Colonic mucosa (tissue), 4 donors: ENCODE measurements at regions not wholly inside any gene's neighbourhood (a gene's known extent, or its start where the extent isn't known, plus 50 kb on each side); places are given as distances from the start of the nearest gene placed in this dataset.

Experiments
- DNase-seq: peaks from one replicate; pipeline ENCODE4 v3.0.0-alpha.2; 2020
- H3K27ac ChIP-seq: fragments of 200-600 bp; one replicate; pipeline ENCODE4 v1.8.0; 2021
- H3K27me3 ChIP-seq: fragments of 200-600 bp; one replicate; pipeline ENCODE4 v1.8.0; 2021
- H3K36me3 ChIP-seq: fragments of 200-600 bp; one replicate; pipeline ENCODE4 v1.8.0; 2021
- H3K4me1 ChIP-seq: fragments of 200-600 bp; one replicate; pipeline ENCODE4 v1.8.0; 2021; ENCODE audit warnings: mild to moderate bottlenecking
- H3K4me3 ChIP-seq: fragments of 200-600 bp; one replicate; pipeline ENCODE4 v1.8.0; 2021
- H3K9ac ChIP-seq, 2 donors: one replicate each; pipeline ENCODE4 v1.7.0; 2013; ENCODE audit warnings: control low read depth in 2 of 2, low read depth in 2 of 2, low read length in 2 of 2
- H3K9me3 ChIP-seq: fragments of 200-600 bp; one replicate; pipeline ENCODE4 v1.8.0; 2021
- intact Hi-C: fragments of 100-400 bp; cut with DNase I; formaldehyde crosslinking; loops from one replicate; pipeline ENCODE4 v1.14.1; 2022
- TF ChIP-seq, protein P1 (sequence below): fragments of 200-600 bp; IDR thresholded peaks from one replicate; pipeline ENCODE4 v1.8.0; 2022; ENCODE audit warnings: antibody characterized with exemption, mild to moderate bottlenecking
- donor health status: healthy.
- donor health status: DM: no; HTN: no; CAD: no.
- donor health status: DM: no; HTN: no; CAD: no.

DNA sequence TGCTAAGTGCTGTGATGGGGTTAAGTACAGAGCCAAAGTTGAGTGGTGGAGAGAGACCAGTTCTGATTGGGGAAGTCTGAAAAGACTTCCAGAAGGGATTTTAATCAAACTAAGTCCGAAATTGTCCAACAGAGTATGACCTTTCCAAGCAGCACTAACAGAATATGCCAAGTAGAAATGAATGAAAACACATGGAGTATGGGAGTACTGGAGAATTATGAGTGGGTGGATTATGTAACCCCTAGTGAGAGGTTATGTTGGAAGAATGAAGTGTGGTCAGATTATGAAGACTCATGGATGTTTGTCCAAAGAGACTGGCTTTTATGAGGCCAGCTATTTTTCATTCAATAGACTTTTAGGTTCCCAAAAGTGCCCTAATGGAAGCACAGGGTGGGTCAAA lies 94.0 kb upstream of the PLEKHA5 start:
- TF ChIP-seq, protein P1, sequence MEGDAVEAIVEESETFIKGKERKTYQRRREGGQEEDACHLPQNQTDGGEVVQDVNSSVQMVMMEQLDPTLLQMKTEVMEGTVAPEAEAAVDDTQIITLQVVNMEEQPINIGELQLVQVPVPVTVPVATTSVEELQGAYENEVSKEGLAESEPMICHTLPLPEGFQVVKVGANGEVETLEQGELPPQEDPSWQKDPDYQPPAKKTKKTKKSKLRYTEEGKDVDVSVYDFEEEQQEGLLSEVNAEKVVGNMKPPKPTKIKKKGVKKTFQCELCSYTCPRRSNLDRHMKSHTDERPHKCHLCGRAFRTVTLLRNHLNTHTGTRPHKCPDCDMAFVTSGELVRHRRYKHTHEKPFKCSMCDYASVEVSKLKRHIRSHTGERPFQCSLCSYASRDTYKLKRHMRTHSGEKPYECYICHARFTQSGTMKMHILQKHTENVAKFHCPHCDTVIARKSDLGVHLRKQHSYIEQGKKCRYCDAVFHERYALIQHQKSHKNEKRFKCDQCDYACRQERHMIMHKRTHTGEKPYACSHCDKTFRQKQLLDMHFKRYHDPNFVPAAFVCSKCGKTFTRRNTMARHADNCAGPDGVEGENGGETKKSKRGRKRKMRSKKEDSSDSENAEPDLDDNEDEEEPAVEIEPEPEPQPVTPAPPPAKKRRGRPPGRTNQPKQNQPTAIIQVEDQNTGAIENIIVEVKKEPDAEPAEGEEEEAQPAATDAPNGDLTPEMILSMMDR = no peak
- Histone ChIP-seq H3K27me3 (no peaks in the 10 kb centered on the region), H3K27ac (no peak overlapping the region), H3K4me1 (no peaks in the 10 kb centered on the region), H3K36me3 (no peaks in the 10 kb centered on the region), H3K9me3 (no peaks in the 10 kb centered on the region), H3K9ac (no peak overlapping the region), H3K4me3 (no peak overlapping the region)
- intact Hi-C loops = no loop called here
- no peak for DNase-seq

DNA sequence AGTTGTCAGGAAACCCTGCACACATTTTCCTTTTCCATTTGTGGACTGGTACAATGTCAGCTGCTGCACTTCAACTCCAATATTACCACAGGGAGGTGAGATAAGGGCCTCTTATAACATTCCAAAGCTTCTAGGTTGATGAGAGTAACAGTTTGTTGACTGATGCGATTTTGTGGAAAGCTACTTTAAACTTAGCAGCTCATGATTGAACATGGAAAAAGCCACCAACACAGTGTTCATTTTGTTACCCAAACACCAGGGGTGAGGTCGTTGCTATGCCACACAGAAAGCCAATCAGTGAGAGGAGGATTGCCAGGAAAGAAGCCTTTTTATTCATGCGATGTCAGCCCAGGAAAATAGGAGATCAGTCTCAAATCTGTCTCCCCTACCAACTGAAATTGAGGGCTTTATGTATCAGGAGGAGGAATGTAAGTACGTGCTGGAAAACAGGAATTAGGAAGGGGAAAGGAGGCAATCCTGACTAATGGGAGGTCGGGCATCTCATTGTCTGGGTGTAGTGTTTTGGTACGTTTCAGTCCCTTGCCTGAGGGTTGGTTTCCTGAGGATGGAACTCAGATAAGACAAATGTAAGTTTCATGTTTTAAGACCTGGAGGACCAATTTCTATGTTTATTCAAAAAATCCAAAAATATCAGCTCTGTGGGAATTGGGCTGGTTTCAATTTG lies 92.7 kb upstream of the PLEKHA5 start:
- Histone ChIP-seq H3K27ac (no peak overlapping the region), H3K4me3 (no peak overlapping the region), H3K36me3 (no peaks in the 10 kb centered on the region), H3K9ac (no peak overlapping the region), H3K4me1 (no peaks in the 10 kb centered on the region), H3K9me3 (no peaks in the 10 kb centered on the region), H3K27me3 (no peaks in the 10 kb centered on the region)
- intact Hi-C loops = no loop called here
- TF ChIP-seq, protein P1 = no peak
- no peak for DNase-seq

DNA sequence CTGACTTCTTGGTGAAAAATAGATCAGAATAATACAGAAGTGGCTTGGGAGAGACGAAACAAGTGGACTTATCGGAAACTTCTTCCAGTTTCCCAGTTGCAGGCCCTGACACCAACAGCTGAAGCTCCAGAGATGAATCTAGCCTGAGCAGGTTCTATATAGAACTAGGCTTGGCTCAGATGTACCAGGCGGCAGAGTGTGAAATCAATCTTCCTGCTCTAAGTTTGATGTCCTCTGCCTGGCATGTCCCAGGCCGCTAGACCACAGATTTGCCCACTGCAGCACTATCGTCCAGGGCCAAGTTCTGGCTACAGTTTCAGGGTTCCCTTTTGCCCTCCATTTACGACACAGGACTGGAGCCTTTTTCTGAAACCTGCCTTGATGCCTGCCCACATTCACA lies 91.3 kb upstream of the PLEKHA5 start:
- intact Hi-C loops = no loop called here
- DNase-seq = no peak
- Histone ChIP-seq H3K4me1 (no peaks in the 10 kb centered on the region), H3K27me3 (no peaks in the 10 kb centered on the region), H3K9ac (no peak overlapping the region), H3K36me3 (no peaks in the 10 kb centered on the region), H3K4me3 (no peak overlapping the region), H3K27ac (no peak overlapping the region), H3K9me3 (no peaks in the 10 kb centered on the region)
- TF ChIP-seq, protein P1 = no peak

DNA sequence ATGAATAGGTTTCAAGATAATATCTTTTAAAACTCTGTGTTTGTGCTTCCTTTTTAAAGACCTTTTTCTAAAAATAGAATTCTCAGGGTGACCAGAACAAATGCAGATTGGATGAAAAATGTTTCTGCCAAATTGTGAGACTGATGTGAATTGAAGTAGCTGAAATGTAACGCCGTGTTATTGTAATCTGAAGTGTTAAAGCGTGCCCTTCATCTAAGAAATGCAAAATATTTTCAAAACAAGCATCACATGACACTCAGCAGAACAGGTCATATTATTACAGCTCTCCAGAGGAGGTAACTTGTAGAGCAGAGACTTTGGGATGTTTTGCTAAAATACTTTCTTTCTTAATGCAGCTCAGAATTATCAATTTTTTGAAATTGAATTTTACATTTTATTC lies 90.0 kb upstream of the PLEKHA5 start:
- Histone ChIP-seq H3K9me3 (no peaks in the 10 kb centered on the region), H3K4me3 (no peak overlapping the region), H3K36me3 (no peaks in the 10 kb centered on the region), H3K27me3 (no peaks in the 10 kb centered on the region), H3K27ac (no peak overlapping the region), H3K4me1 (peaks cover 1% of the 10 kb centered on the region), H3K9ac (no peak overlapping the region)
- TF ChIP-seq, protein P1 = no peak
- intact Hi-C loops = no loop called here
- DNase-seq = no peak

DNA sequence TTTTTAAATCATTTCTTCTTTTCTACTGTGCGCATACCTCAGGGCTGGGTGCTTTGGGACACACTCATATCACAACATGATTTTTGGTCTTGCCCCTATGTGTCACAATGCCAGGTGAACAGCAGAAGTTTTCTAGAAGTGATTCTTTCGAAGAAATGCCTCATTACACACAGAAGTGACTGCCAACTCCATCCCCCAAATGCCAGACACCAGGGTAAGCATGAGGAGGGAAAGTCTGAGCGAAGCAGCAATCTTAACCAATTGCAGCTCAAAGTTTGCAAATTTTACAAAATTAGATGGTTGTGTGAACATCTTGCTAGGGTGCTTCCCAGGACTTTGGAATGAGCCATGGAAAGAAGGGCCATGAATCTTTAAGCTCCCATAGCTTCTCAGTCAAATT lies 87.3 kb upstream of the PLEKHA5 start:
- Histone ChIP-seq H3K36me3 (no peaks in the 10 kb centered on the region), H3K27ac (no peak overlapping the region), H3K9me3 (no peaks in the 10 kb centered on the region), H3K4me3 (no peak overlapping the region), H3K9ac (no peak overlapping the region), H3K4me1 (peaks cover 4% of the 10 kb centered on the region), H3K27me3 (no peaks in the 10 kb centered on the region)
- TF ChIP-seq, protein P1 = no peak
- no peak for DNase-seq
- intact Hi-C loops = no loop called here
